ENCODE measurements at regions not wholly inside any gene's neighbourhood (a gene's known extent, or its start where the extent isn't known, plus 50 kb on each side); places are given as distances from the start of the nearest gene placed in this dataset.

DNA sequence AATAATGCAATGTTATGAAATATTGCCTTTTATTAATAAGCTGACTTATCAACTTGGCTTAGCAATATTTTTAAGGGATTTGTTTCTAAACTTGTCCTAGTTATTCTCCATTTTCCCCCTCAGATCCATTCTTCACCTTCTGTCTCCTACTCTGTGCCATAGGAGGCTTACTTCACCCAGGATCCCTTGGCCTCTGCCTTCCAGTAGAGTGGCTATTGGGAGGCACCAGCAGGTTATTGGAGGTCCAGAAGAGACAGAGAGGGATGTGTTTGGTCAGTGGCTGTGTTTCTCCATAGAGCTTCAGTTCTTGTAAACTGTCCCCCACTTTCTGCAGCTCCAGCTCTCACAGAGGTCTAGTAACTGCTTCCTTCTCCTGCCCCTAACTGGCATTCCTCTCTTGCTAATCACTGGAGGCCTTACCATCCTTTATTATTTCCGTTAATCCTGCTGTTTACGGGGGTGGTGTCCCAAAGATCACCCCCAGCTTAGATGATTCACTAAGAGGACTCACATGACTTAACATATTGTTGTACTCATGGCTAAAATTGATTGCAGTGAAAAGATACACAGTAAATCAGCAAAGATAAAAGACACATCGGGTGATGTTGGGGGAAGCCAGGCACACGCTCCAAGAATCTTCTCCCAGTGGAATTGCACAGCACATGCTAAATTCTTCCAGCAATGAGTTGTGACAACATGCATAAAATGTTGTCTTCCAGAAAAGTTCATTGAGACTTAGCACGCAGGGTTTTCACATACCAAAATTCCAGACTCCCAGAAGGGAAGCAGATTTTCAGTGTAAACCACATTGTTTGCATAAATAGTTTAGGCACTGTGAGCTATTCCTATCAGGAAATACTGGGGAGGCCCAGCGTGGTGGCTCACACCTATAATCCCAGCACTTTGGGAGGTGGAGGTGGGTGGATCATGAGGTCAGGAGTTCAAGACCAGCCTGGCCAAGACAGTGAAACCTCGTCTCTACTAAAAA is 67.5 kb downstream of the RPL22L1 start (continued):
- TF ChIP-seq ZNF197 (CRISPR knock-in tag; IDR thresholded peaks at IDR 0.05; ENCODE audit: low read depth) (peak; percentile 21; the same call in 1 of the 2 replicates), CBX3 (IDR thresholded peaks at IDR 0.05; ENCODE audit: borderline replicate concordance in 1 of 2, low read length in 2 of 2) (no peak), ZNF175 (CRISPR knock-in tag; IDR thresholded peaks at IDR 0.05; ENCODE audit: low read depth) (0 out of 2 replicates have a peak, but pooled peaks have one; percentile 41), HLTF (IDR thresholded peaks at IDR 0.05) (no peak), CCAR2 (IDR thresholded peaks at IDR 0.05; ENCODE audit: low read depth, low read length) (no peak), PHTF2 (CRISPR knock-in tag; IDR thresholded peaks at IDR 0.05) (no peak), CREM (IDR thresholded peaks at IDR 0.05; ENCODE audit: low read depth) (peak; percentile 38; the same call in 1 of the 2 replicates), SOX6 (IDR thresholded peaks at IDR 0.05) (peak; percentile 77), TEAD4 (IDR thresholded peaks at IDR 0.05; ENCODE audit: low read length) (peak; percentile 45; the same call in 1 of the 2 replicates), TEAD4 (CRISPR knock-in tag; IDR thresholded peaks at IDR 0.05; ENCODE audit: borderline replicate concordance) (no peak), NR2C1 (IDR thresholded peaks at IDR 0.05) (no peak), NR2C1 (tag; IDR thresholded peaks at IDR 0.05) (0 out of 2 replicates have a peak, but pooled peaks have one; percentile 19), ZNF134 (CRISPR knock-in tag; conservative IDR thresholded peaks at IDR 0.05) (no peak), TGIF2 (CRISPR knock-in tag; IDR thresholded peaks at IDR 0.05) (no peak), MAZ (CRISPR knock-in tag; conservative IDR thresholded peaks at IDR 0.05 in 1 of 2, IDR thresholded peaks at IDR 0.05 in 1 of 2) (0 out of 4 replicates have a peak, but pooled peaks of 1 of the 2 experiments have one; percentile 26), SRSF7 (optimal IDR thresholded peaks at IDR 0.05; ENCODE audit: low read depth, low read length) (no peak), FOXJ2 (tag; IDR thresholded peaks at IDR 0.05) (no peak), KDM1A (IDR thresholded peaks at IDR 0.05) (peak in 1 of 2 experiments; percentile 47; a peak in 1 of 4 replicates), TCF7L2 (IDR thresholded peaks at IDR 0.05; ENCODE audit: low read depth, low read length) (no peak)
- TF ChIP-seq, protein P1, sequence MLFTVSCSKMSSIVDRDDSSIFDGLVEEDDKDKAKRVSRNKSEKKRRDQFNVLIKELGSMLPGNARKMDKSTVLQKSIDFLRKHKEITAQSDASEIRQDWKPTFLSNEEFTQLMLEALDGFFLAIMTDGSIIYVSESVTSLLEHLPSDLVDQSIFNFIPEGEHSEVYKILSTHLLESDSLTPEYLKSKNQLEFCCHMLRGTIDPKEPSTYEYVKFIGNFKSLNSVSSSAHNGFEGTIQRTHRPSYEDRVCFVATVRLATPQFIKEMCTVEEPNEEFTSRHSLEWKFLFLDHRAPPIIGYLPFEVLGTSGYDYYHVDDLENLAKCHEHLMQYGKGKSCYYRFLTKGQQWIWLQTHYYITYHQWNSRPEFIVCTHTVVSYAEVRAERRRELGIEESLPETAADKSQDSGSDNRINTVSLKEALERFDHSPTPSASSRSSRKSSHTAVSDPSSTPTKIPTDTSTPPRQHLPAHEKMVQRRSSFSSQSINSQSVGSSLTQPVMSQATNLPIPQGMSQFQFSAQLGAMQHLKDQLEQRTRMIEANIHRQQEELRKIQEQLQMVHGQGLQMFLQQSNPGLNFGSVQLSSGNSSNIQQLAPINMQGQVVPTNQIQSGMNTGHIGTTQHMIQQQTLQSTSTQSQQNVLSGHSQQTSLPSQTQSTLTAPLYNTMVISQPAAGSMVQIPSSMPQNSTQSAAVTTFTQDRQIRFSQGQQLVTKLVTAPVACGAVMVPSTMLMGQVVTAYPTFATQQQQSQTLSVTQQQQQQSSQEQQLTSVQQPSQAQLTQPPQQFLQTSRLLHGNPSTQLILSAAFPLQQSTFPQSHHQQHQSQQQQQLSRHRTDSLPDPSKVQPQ (CRISPR knock-in tag; IDR thresholded peaks at IDR 0.05; ENCODE audit: borderline replicate concordance): no peak
- TF ChIP-seq, protein P2, sequence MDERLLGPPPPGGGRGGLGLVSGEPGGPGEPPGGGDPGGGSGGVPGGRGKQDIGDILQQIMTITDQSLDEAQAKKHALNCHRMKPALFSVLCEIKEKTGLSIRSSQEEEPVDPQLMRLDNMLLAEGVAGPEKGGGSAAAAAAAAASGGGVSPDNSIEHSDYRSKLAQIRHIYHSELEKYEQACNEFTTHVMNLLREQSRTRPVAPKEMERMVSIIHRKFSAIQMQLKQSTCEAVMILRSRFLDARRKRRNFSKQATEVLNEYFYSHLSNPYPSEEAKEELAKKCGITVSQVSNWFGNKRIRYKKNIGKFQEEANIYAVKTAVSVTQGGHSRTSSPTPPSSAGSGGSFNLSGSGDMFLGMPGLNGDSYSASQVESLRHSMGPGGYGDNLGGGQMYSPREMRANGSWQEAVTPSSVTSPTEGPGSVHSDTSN (CRISPR knock-in tag; IDR thresholded peaks at IDR 0.05; ENCODE audit: low read depth): no peak
- TF ChIP-seq, protein P2 (tag; conservative IDR thresholded peaks at IDR 0.05; ENCODE audit: low read depth): peak; percentile 28; the same call in 1 of the 2 replicates

All from K562 (cell line).